ENCODE measurements at regions not wholly inside any gene's neighbourhood (a gene's known extent, or its start where the extent isn't known, plus 50 kb on each side); places are given as distances from the start of the nearest gene placed in this dataset.

DNA sequence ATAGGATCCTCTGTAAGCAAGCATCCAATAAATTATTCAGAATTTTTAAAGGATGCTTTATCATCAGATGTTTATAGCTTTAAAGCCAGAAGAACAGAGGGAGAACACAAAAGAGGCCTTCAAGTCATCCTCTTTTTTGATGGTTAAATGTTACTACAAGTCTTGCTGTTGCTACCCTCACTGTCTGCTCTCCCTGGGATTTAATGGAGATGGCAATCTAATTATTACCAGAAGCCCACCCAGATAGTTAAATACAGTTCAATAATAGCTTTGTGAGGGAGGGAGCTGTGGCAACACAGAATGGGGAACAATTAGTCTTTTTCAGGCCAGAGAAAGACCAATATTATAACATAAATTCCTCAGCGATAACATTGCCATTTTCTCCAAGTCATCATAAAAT, 87.0 kb upstream of the ACTBL2 start:
- TF ChIP-seq CTCF (IDR thresholded peaks at IDR 0.05) (no peak), EP300 (IDR thresholded peaks at IDR 0.05) (no peak), POLR2A (IDR thresholded peaks at IDR 0.05) (no peak)

Measured in ovary (tissue), 3 donors.